ENCODE measurements at regions not wholly inside any gene's neighbourhood (a gene's known extent, or its start where the extent isn't known, plus 50 kb on each side); places are given as distances from the start of the nearest gene placed in this dataset.

GRCh38 chr2:58629545-58630119 is 388.5 kb upstream of the FANCL start:
- no peaks in the 10 kb centered on the region for H3K27me3 ChIP-seq
- H3K9me3 ChIP-seq, result no peaks in the 10 kb centered on the region
- intact Hi-C loops (cut with DNase I; ENCODE audit: low total_unique reads), result no loop called here
- H3K4me3 ChIP-seq, result no peak overlapping the region
- no peaks in the 10 kb centered on the region for H3K4me1 ChIP-seq
- TF ChIP-seq POLR2A (IDR thresholded peaks at IDR 0.05) (no peak), POLR2AphosphoS5 (IDR thresholded peaks at IDR 0.05) (no peak)
- no peak overlapping the region for H3K27ac ChIP-seq
- no peak for DNase-seq (ENCODE audit: low spot score in 2 of 2)
- H3K36me3 ChIP-seq, result no peaks in the 10 kb centered on the region

- Histone ChIP-seq H3K9me3 (no peaks in the 10 kb centered on the region), H3K4me3 (no peak overlapping the region), H3K27ac (no peak overlapping the region), H3K36me3 (no peaks in the 10 kb centered on the region), H3K4me1 (no peaks in the 10 kb centered on the region), H3K27me3 (no peaks in the 10 kb centered on the region)
- TF ChIP-seq POLR2AphosphoS5 (IDR thresholded peaks at IDR 0.05) (no peak), POLR2A (IDR thresholded peaks at IDR 0.05) (no peak), CTCF (IDR thresholded peaks at IDR 0.05) (no peak)
- intact Hi-C loops (cut with DNase I; ENCODE audit: low total_unique reads), result no loop called here
- no peak for DNase-seq (ENCODE audit: low spot score in 2 of 2)
These were observed 379.8 kb upstream of the FANCL start for GRCh38 chr2:58620896-58621295.

GRCh38 chr2:58620093-58620492 is 379.0 kb upstream of the FANCL start:
- no peak for TF ChIP-seq POLR2AphosphoS5 (IDR thresholded peaks at IDR 0.05)
- no peaks in the 10 kb centered on the region for H3K36me3 ChIP-seq

GRCh38 chr2:58616961-58617360 is 375.8 kb upstream of the FANCL start:
- DNase-seq (ENCODE audit: low spot score in 2 of 2), result no peak
- no peak overlapping the region for H3K27ac ChIP-seq
- no peaks in the 10 kb centered on the region for H3K36me3 ChIP-seq
- intact Hi-C loops (cut with DNase I; ENCODE audit: low total_unique reads), result no loop called here
- H3K4me3 ChIP-seq, result no peak overlapping the region
- no peaks in the 10 kb centered on the region for H3K27me3 ChIP-seq
- H3K4me1 ChIP-seq, result no peaks in the 10 kb centered on the region
- TF ChIP-seq POLR2AphosphoS5 (IDR thresholded peaks at IDR 0.05) (no peak), POLR2A (IDR thresholded peaks at IDR 0.05) (no peak), CTCF (IDR thresholded peaks at IDR 0.05) (no peak)
- H3K9me3 ChIP-seq, result no peaks in the 10 kb centered on the region

More at GRCh38 chr2:58620093-58620492, 379.0 kb upstream of the FANCL start:
- H3K9me3 ChIP-seq, result no peaks in the 10 kb centered on the region
- H3K27me3 ChIP-seq, result no peaks in the 10 kb centered on the region
- no peaks in the 10 kb centered on the region for H3K4me1 ChIP-seq
- intact Hi-C loops (cut with DNase I; ENCODE audit: low total_unique reads), result no loop called here
- no peak overlapping the region for H3K4me3 ChIP-seq
- no peak for DNase-seq (ENCODE audit: low spot score in 2 of 2)
- no peak overlapping the region for H3K27ac ChIP-seq

GRCh38 chr2:58614219-58614618 is 373.1 kb upstream of the FANCL start:
- intact Hi-C loops (cut with DNase I; ENCODE audit: low total_unique reads), result no loop called here
- no peak for DNase-seq (ENCODE audit: low spot score in 2 of 2)
- TF ChIP-seq CTCF (IDR thresholded peaks at IDR 0.05) (no peak), POLR2AphosphoS5 (IDR thresholded peaks at IDR 0.05) (no peak), POLR2A (IDR thresholded peaks at IDR 0.05) (no peak)
- Histone ChIP-seq H3K27me3 (no peaks in the 10 kb centered on the region), H3K9me3 (no peaks in the 10 kb centered on the region), H3K4me3 (no peak overlapping the region), H3K4me1 (no peaks in the 10 kb centered on the region), H3K27ac (no peak overlapping the region), H3K36me3 (no peaks in the 10 kb centered on the region)

GRCh38 chr2:58612973-58613372 is 371.8 kb upstream of the FANCL start:
- no peak for DNase-seq (ENCODE audit: low spot score in 2 of 2)
- Histone ChIP-seq H3K36me3 (no peaks in the 10 kb centered on the region), H3K27ac (no peak overlapping the region), H3K27me3 (no peaks in the 10 kb centered on the region), H3K4me3 (no peak overlapping the region), H3K4me1 (no peaks in the 10 kb centered on the region), H3K9me3 (no peaks in the 10 kb centered on the region)
- no peak for TF ChIP-seq POLR2AphosphoS5 (IDR thresholded peaks at IDR 0.05)
- no peak for TF ChIP-seq CTCF (IDR thresholded peaks at IDR 0.05)
- no peak for TF ChIP-seq POLR2A (IDR thresholded peaks at IDR 0.05)
- intact Hi-C loops (cut with DNase I; ENCODE audit: low total_unique reads), result no loop called here
